ENCODE measurements at regions not wholly inside any gene's neighbourhood (a gene's known extent, or its start where the extent isn't known, plus 50 kb on each side); places are given as distances from the start of the nearest gene placed in this dataset.

- TF ChIP-seq SMC3 (IDR thresholded peaks at IDR 0.05; ENCODE audit: borderline replicate concordance, low read length) (no peak), POLR2A (IDR thresholded peaks at IDR 0.05; ENCODE audit: low read depth, low read length) (no peak), EGR1 (IDR thresholded peaks at IDR 0.05; ENCODE audit: borderline replicate concordance in 1 of 2, low read depth in 2 of 2, low read length in 2 of 2) (no peak), NRF1 (conservative IDR thresholded peaks at IDR 0.05; ENCODE audit: low read depth, low read length) (no peak), POLR2AphosphoS5 (IDR thresholded peaks at IDR 0.05; ENCODE audit: low read length) (no peak), TAF1 (IDR thresholded peaks at IDR 0.05; ENCODE audit: borderline replicate concordance, low read depth, low read length) (no peak)
Measured at GRCh38 chr6:92126088-92126487, 1293.3 kb downstream of the EPHA7 start.

All from GM12878 (cell line).